GM12892 (cell line): ENCODE measurements at regions not wholly inside any gene's neighbourhood (a gene's known extent, or its start where the extent isn't known, plus 50 kb on each side); places are given as distances from the start of the nearest gene placed in this dataset.

Experiments used
- POLR2A ChIP-seq: IDR thresholded peaks from 2 replicates; pipeline ENCODE4 v1.6.1; 2011; ENCODE audit warnings: low read depth, low read length, control low read depth
- POLR2AphosphoS5 ChIP-seq: IDR thresholded peaks from 2 replicates; pipeline ENCODE4 v1.6.1; 2011; ENCODE audit warnings: low read depth, low read length, control low read depth
- TAF1 ChIP-seq: IDR thresholded peaks from 2 replicates; pipeline ENCODE4 v1.6.1; 2011; ENCODE audit warnings: low read depth, mild to moderate bottlenecking, control low read depth, low read length, borderline replicate concordance

DNA sequence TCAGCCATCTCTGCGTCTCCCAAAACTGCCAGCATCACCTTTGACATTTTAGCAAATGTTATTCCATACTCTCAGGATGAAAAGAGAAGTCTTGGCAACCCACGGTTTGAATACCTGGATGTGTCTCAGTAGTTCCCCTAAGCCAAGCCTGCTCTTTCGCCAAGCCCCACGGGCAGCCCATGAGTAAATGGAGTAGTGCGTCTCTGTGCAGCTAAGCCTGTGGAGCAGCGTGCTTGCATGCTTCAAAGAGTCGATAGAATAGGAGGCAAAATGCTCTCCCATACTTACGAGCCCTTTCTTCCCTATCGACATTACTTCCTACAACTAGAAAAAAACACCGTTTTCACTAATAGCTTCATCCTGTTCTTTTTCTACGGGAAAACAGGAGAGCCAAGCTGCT, 634.5 kb upstream of the TMEM132C start:
- no peak for TF ChIP-seq POLR2AphosphoS5
- no peak for TF ChIP-seq POLR2A
- TF ChIP-seq TAF1, result no peak
